Activated CD8-positive, alpha-beta T cell treated with anti-CD3 and anti-CD28 coated beads for 36 hours (primary cell): ENCODE measurements at regions not wholly inside any gene's neighbourhood (a gene's known extent, or its start where the extent isn't known, plus 50 kb on each side); places are given as distances from the start of the nearest gene placed in this dataset.

Experiments used
- ATAC-seq: fragments of 200-7000 bp; cut with Tn5 transposase; one replicate; pipeline ENCODE4 v1.10.0; 2021; ENCODE audit warnings: mild to moderate bottlenecking, moderate library complexity
- CTCF ChIA-PET: fragments of 350-600 bp; sonication (Branson Sonifier 250); formaldehyde crosslinking; loops from one replicate; lab custom pipeline; 2021; ENCODE audit warnings: antibody characterized with exemption; lab: Charles Lee
- POLR2A ChIA-PET: fragments of 350-600 bp; sonication (Branson Sonifier 250); formaldehyde crosslinking; loops from one replicate; lab custom pipeline; 2021; ENCODE audit warnings: antibody characterized with exemption; lab: Charles Lee
- DNase-seq: peaks from one replicate; pipeline ENCODE4 v3.0.0-alpha.2; 2020
- H3K27ac Mint-ChIP-seq: one replicate; pipeline ENCODE4 v1.8.0; 2021; ENCODE audit warnings: mild to moderate bottlenecking, mixed read lengths
- H3K27me3 Mint-ChIP-seq: one replicate; pipeline ENCODE4 v1.8.0; 2021; ENCODE audit warnings: mixed read lengths
- H3K36me3 Mint-ChIP-seq: one replicate; pipeline ENCODE4 v1.8.0; 2021; ENCODE audit warnings: low read depth, mixed read lengths
- H3K4me1 Mint-ChIP-seq: one replicate; pipeline ENCODE4 v1.8.0; 2021; ENCODE audit warnings: low read depth, mixed read lengths
- H3K4me3 Mint-ChIP-seq: one replicate; pipeline ENCODE4 v1.8.0; 2021; ENCODE audit warnings: mild to moderate bottlenecking, moderate library complexity, mixed read lengths
- H3K9me3 Mint-ChIP-seq: one replicate; pipeline ENCODE4 v1.8.0; 2021; ENCODE audit warnings: mixed read lengths
- CTCF ChIP-seq: fragments of 200-600 bp; IDR thresholded peaks from one replicate; pipeline ENCODE4 v1.8.0; 2022; ENCODE audit warnings: antibody characterized with exemption, mild to moderate bottlenecking
- intact Hi-C: fragments of 100-400 bp; cut with micrococcal nuclease; formaldehyde crosslinking; loops from one replicate; pipeline ENCODE4 v1.10.0; 2022

GRCh38 chr3:104168386-104168785 lies 1198.3 kb upstream of the ALCAM start:
- no peak for TF ChIP-seq CTCF
- peaks cover 13% of the 10 kb centered on the region for H3K9me3 Mint-ChIP-seq
- H3K27me3 Mint-ChIP-seq: no peaks in the 10 kb centered on the region
- H3K36me3 Mint-ChIP-seq: no peaks in the 10 kb centered on the region
- H3K27ac Mint-ChIP-seq: no peak overlapping the region
- no peaks in the 10 kb centered on the region for H3K4me1 Mint-ChIP-seq
- ChIA-PET POLR2A (no interaction called here), CTCF (no interaction called here)
- intact Hi-C loops: no loop called here
- ATAC-seq (no peak), DNase-seq (no peak)
- no peak overlapping the region for H3K4me3 Mint-ChIP-seq

GRCh38 chr3:104175696-104176095 lies 1191.0 kb upstream of the ALCAM start:
- Mint-ChIP-seq H3K4me1 (no peaks in the 10 kb centered on the region), H3K9me3 (no peaks in the 10 kb centered on the region), H3K4me3 (no peak overlapping the region), H3K27me3 (no peaks in the 10 kb centered on the region), H3K36me3 (no peaks in the 10 kb centered on the region), H3K27ac (no peak overlapping the region)
- CTCF ChIA-PET: no interaction called here
- POLR2A ChIA-PET: no interaction called here
- DNase-seq (no peak), ATAC-seq (no peak)
- no peak for TF ChIP-seq CTCF
- intact Hi-C loops: no loop called here

- intact Hi-C loops: no loop called here
- Mint-ChIP-seq H3K27ac (no peak overlapping the region), H3K4me1 (no peaks in the 10 kb centered on the region), H3K36me3 (no peaks in the 10 kb centered on the region), H3K4me3 (no peak overlapping the region), H3K9me3 (no peaks in the 10 kb centered on the region), H3K27me3 (no peaks in the 10 kb centered on the region)
- ChIA-PET CTCF (no interaction called here), POLR2A (no interaction called here)
- TF ChIP-seq CTCF: no peak
- ATAC-seq (no peak), DNase-seq (no peak)
Measured at GRCh38 chr3:104176706-104177105, 1190.0 kb upstream of the ALCAM start.

GRCh38 chr3:104178680-104179079 lies 1188.0 kb upstream of the ALCAM start:
- no peak overlapping the region for H3K27ac Mint-ChIP-seq
- TF ChIP-seq CTCF: no peak
- H3K4me3 Mint-ChIP-seq: no peak overlapping the region
- ChIA-PET POLR2A (no interaction called here), CTCF (no interaction called here)
- intact Hi-C loops: no loop called here
- H3K36me3 Mint-ChIP-seq: no peaks in the 10 kb centered on the region
- H3K9me3 Mint-ChIP-seq: no peaks in the 10 kb centered on the region
- ATAC-seq: no peak
- no peaks in the 10 kb centered on the region for H3K27me3 Mint-ChIP-seq
- H3K4me1 Mint-ChIP-seq: no peaks in the 10 kb centered on the region
- DNase-seq: no peak

- POLR2A ChIA-PET: no interaction called here
- no peak overlapping the region for H3K27ac Mint-ChIP-seq
- no peaks in the 10 kb centered on the region for H3K4me1 Mint-ChIP-seq
- DNase-seq (no peak), ATAC-seq (no peak)
- no peak overlapping the region for H3K4me3 Mint-ChIP-seq
- H3K36me3 Mint-ChIP-seq: no peaks in the 10 kb centered on the region
- intact Hi-C loops: no loop called here
- H3K9me3 Mint-ChIP-seq: no peaks in the 10 kb centered on the region
- CTCF ChIA-PET: no interaction called here
- TF ChIP-seq CTCF: no peak
- no peaks in the 10 kb centered on the region for H3K27me3 Mint-ChIP-seq
Measured at GRCh38 chr3:104180906-104181305, 1185.8 kb upstream of the ALCAM start.
